HG02885 (cell line): ENCODE measurements at regions not wholly inside any gene's neighbourhood (a gene's known extent, or its start where the extent isn't known, plus 50 kb on each side); places are given as distances from the start of the nearest gene placed in this dataset.
"Not testable (repeated sequence)": the region's sequence is repeated elsewhere in the genome, so short reads cannot be mapped to it uniquely, and the experiment has no call there.

Experiments used
- ATAC-seq: cut with Tn5 transposase; IDR thresholded peaks from one replicate; pipeline ENCODE4 v1.9.1; 2021; ENCODE audit warnings: mild to moderate bottlenecking; ENCODE audit not compliant: unreplicated experiment, poor library complexity

DNA sequence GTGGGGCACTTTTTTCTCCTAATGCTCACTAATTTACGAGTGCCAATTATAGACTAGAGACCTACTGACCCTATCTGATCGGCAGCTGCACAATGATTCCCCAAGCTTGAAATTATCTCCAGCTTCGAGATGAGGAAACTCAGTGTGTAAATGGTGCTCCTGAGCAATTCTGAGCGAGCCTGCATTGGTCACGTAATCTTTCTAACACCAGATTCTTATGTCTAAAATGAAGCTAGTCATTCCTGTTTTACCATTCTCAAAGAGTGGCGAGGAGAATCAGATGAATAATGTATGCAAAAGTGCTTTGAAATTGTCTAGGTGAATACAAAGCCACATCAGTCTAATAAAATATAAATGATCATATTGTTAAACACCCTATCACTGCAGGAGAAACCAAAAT, 318.1 kb upstream of the FAM78B start:
- no peak for ATAC-seq

DNA sequence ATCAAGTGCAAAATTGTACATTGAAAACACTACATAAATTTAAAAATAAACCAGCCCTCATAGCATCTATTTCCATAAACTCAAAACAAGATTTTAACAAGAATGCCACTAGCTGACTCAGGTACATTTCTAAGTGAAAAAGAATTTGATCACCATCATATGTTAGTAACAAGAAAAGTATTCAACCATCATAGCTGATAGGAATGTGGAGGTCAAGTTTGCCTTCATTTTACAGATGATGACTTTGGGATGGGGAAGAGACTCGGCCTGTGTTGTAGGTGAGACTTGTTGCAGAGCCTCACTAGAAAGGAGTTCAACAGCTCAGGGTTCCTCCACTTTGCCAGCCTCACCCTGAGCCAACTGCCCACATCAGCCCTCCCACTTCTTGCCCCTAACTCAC, 318.8 kb upstream of the FAM78B start:
- ATAC-seq = no peak

DNA sequence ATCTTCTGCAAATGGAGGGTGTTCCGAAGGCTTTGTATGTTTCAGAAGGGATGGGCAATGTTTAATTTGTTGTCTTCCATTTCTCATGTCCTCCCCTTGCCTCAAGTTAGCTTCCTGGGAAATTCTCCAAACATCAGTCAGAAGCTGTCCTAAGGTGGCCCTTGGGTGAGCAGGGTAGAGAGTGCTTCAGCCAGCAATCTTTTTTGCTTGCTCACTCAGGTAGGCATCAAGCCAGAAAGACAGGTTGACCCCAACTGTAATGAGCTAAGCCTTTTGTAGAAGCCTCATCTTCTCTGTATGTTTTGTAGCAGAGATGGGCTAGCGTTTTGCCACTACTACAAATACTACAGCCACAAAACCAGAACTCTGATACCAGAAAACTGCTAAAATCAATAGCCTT, 321.5 kb upstream of the FAM78B start:
- no peak for ATAC-seq

DNA sequence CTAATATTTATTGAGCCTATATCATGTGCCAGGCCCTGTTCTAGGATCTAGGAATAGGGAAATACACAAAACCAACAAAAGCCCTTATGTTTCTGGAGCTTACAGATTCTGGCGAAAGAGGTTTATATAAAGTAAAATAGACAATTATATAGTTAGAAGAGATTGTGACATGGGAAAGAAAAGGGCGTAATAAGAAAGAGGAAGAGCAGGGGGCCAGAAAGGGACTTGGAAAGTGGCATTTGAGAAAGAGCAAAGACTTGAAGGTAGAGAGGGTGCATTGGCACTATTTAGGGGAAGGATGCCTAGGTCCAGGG, 322.5 kb upstream of the FAM78B start:
- ATAC-seq = no peak

DNA sequence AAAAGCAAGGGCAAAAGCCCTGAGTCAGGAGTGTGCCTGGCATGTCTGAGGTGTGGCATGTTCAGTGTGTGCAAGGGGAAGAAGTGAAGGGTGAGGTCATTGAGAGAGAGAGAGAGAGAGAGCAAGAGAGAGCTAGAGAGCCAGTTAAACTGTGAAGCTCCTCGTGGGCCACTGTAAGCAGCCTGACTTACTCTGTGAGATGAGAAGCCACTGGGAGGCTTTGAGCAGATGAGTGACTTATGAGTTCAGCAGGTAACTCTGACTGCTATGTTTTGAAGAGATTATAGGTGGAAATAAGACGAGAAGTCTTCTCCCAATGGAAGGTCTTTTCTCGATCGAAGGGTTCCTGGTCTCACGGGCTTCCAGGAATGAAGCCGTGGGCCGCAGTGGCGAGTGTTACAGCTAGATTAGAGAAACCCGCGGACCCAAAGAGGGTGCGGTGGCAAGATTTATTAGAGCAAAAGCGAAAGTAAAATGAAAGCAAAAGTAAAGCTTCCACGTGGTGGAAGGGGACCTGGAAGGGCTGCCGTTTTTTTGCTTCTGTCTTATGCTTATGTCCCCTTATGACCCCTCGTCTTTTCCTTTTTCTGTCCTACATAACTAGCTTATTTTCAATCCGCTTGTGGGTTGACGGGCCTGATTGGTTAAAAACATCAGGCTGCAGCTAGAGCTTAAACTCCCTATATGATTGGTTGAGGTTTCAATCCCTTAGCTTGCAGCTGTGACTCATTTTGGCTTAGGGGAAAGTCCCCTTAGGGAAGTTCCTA, 323.1 kb upstream of the FAM78B start:
- peak; percentile 82 for ATAC-seq

DNA sequence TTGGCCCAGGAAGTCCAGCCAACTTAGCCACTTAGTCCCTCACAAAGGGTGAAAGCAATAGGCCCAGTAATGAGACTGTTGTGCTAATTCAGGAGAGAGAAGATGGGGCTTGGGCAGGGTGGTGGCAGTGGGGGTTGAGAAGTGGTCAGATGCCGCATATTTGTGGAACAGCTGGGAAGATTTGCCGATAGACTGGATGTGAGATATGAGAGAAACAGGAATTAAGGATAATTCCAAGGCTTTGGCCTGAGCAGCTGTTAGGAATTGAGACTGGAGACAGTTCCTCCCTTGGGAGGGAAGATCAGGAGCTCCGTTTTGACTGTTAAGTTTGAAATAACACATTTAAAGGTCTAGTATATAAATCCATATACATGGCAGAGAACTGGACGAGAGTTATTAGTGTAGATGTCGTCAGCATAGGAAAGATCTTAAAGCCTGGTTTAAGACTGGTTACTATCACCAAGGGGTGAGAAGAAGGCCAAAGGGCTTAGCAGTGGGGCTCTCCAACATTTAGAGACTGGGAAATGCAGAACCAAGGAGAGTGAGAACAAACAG, 323.7 kb upstream of the FAM78B start:
- ATAC-seq = peak; percentile 68

DNA sequence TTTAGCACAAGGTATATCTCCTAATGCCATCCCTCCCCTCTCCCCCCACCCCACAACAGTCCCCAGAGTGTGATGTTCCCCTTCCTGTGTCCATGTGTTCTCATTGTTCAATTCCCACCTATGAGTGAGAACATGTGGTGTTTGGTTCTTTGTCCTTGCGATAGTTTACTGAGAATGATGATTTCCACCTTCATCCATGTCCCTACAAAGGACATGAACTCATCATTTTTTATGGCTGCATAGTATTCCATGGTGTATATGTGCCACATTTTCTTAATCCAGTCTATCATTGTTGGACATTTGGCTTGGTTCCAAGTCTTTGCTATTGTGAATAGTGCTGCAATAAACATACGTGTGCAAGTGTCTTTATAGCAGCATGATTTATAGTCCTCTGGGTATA, 327.0 kb upstream of the FAM78B start:
- not testable (repeated sequence) for ATAC-seq

DNA sequence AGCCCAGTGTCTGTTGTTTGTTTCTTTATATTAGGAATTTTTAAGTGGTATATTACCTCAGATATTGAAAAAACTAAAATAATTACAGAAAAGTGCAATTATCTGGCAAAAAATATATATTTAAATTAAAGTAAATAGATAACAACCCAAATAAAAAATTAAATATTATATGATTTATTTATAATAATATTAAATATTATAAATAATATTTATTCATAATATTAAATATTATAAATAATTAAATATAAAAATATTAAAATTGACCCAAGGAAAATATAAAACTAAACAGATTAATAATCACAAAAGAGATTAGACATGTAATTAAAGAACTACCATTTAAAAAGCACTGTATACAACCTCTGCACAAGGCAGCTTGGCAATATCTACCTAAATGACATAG, 331.9 kb upstream of the POGK start:
- ATAC-seq = no peak

DNA sequence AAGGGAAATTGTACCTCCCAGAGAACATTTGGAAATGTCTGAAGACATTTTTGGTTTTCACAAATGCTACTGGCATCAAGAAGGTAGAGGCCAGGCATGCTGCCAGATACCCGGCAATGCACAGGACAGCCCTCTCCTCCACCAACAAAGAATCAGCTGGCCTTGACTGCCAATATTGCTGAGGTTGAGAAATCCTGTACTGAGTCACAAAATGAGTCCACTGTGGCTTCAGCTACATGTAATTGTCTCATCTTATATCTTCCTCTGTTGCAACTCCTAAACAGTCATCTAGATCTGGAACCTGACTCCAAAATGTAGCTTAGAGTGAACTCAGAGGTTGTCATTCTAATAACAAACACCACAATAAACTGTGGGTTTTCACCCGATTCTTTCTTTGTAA, 327.5 kb upstream of the POGK start:
- ATAC-seq = no peak

DNA sequence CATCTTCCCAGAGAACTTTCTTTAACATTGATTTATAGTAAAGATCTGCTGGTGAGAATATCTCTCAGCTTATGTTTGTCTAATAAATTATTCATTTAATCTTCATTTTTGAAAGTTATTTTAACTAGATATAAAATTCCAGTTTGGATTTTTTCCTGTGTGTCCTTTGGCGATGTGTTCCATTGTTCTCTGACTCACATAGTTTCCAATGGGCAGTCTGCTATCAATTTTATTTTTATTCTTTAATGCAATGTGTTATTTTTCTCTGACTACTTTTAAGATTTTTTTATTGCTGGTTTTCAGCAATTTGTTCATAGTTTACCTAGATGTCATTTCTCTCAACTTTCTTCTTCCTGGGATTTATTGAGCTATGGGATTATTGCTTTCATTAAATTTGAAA, 325.2 kb upstream of the POGK start:
- no peak for ATAC-seq

DNA sequence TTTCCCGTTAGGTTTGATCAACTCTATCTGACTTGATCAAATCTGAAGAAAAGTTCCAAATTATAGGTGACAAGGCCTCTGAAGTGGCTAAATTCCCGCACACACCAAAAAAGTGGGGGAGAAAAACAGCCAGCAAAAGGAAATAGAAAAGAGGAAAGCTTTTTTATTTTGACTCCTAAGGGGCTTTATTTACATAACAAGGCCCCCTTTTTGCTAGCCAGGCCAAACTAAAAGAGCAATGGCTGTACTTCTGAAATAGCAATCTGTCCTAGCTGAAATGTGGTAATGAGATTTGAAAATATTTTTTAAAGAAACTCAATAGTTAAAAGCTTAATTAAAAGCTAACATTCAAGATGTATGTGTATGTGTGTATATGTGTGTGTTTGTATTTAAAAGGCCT, 311.5 kb upstream of the POGK start:
- ATAC-seq = no peak

DNA sequence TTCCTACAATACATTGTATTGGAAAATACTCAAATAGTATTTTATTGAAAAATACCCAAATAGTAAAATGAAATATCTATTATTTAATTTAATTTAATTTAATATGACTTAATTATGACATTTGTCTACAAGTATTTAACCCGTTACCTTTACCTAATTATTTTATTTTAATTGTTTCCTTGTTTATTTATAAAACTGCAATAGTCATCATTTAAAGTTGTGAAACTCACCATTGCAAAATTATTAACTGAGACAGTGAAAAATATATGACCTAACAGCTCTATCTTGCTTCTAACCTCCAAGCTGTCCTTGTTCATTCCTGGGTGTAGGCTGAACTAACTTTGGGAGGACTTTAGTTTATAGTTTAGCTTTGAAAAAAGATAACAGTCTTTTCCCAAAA, 300.6 kb upstream of the POGK start:
- ATAC-seq = no peak

DNA sequence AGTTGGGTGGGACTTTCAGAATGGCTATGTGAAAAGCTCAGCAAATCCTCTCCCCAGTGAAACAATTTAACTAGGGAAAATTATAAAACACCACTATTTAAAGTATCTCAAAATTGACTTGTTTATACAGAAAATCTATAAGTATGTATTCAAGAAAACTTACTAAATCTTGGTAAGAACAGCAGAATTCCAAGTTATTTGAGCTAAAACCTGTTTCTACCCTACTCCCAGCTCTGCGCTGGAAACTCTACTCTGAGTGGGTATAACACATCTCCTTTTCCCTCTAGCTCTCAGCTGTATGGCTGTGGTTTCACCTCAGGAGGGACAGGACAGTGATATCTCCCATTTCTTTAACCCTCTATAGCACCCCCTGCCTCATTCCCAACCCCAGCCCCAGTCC, 295.2 kb upstream of the POGK start:
- ATAC-seq = no peak

DNA sequence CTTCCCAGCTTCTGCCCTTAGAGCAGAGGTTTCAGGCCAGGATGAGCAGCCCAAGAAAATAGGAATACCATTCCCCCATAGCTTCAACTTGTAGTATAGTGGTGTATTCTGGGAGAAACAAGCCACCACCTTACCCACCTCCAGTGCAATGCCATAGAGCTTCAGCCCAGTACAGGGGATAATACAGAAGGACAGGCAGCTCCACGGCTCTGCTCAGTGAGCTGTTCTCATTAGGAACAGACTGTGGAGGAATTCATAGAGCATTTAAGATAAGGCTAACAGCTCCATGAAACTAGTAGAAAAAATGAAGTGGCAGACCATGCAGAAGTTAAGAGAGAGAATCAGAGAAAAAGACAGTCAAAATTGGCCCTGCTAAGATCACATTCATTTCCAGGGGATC, 294.7 kb upstream of the POGK start:
- no peak for ATAC-seq

DNA sequence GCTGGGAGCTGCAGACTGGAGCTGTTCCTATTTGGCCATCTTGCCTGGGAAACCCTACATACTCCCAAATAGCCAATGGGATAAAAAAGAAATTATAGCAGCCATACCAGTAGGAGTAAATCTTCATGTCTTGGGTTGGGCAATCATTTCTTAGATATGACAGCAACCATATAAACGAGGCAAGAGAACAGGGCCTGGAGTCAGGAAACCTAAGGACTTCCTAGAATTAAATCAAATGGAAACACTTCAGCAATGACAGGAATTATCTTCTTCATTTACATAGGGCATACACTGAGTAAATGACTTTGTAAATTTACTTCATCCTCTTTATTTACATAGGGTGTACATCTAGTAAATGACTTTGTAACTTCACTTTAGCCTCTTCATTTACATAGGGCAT, 286.6 kb upstream of the POGK start:
- ATAC-seq = no peak

DNA sequence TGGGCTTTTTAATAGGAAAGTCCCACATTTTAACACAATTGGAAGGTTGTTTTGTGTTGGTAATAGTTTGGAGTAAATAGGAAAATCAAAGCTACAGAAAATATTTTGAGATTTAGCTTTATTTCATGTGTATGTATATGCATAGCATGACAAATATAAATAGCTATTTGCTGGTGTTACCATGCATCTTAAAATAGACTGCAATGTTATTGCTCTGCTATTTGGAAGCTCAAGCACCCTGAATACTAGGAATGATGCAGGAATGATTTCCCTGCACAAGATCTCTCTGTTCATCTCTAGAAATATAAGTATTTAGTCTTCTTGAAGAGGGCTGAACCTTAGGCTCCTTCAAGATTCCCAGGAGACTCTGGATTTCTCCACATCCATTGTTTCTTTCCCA, 268.3 kb upstream of the POGK start:
- ATAC-seq = no peak

DNA sequence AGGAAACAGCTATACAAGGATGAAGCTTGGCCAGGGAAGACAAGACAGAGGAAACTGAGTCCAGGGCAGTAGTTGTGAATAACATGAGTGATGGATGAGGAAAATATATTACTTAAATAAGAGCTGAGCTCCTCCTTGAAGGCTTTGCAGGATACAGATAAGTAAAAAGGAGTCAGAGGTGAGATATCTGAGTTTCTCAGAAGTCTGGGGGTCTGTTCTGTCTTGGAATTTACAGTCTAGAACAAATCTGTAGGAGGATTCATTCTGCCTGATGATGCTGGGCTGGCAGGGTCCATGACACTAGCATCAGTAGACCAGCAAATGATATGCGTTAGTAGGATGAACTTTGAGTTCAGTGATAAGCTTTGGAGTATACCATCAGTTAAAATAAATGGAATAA, 266.1 kb upstream of the POGK start:
- no peak for ATAC-seq

DNA sequence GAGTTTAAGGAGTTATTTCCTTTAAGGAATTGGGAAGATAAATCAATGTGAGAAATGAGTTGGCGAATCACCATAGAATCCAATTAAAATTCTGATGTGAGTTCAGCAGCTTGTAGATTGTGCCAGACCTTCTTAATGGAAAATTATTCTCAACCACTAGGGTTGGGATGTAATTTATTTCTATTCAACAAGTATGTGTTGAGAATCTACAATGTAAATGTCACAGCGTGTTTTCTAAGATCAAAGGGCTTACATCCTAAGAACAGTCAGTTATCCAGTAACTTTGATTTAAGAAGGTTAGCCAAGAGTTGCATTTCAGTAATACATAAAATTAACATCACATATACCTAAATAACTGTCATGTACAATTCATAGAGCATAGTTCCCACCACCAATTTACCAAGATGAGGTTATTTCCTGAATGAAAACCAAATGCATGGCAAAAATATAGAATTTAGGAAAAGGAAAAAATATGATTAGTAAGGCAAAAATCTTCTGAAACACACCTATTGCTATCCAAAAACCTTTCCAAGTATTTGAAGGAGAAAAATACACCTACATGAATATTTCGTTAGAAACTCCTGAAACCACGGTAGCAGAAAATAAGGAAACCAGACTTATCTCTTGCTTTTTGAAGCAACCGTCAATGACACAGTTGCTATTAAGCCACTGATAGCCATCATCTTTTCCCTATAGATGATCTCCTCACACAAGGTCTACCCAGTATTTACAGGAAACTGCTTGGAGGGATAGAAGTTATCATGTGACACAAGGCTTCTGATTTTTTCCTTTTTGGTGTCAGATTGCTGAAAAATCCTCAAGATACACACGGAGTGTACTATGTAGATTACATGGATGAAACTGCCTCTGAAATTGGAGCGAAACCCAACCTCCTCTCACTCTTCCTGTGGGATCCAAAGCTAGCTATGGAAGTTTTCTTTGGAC, 259.4 kb upstream of the POGK start:
- ATAC-seq = no peak

DNA sequence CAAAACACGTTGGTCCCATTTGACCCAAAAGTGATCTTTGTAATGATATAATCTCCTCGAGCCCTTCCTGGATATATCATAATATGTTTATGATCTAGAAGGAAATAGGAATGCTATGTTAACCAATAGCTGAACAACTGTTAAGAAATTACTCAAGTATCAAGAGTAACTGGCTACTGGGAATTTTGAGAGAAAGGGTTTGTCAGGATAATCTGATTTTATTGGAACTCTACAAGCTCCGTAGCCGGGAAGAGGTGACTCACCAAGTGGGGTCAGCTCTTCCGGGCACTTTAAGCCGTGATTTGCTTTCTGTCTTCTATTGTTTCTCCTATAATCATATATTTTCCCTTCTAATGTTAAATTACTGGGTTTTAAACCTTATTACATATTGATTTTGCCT, 250.5 kb upstream of the POGK start:
- ATAC-seq = no peak

DNA sequence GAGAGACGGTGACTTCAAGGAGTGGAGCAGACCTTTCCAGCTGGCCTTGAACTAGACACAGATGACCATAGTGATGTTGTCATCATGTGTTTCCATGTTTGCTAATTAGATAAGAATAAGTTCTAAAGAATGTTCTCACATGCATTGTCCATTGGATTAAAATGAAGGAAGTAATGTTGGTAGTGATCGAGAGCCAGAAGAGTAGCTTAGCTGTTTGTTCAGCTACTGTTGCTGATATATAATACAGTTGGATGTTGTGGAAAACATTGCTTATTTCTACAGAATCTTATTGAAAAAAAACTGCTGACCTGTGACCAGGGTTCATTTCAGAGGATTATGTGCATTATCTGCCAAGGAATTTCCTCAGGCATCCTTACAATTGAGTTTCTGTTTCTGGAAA, 249.1 kb upstream of the POGK start:
- no peak for ATAC-seq

DNA sequence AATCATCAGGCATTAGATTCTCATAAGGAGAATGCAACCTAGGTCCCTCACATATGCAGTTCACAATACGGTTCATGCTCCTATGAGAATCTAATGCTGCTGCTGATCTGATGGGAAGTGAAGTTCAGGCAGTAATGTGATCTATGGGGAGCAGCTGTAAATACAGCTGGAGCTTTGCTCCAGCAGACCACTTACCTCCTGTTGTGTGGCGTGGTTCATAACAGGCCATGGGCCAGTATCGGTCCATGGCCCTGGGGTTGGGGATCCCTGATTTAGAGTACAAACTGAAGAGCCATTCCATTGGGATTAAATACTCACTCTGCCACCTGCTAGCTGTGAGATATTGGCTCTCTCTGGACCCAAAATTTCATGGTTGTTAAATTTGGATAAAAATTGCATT, 244.6 kb upstream of the POGK start:
- ATAC-seq = no peak

DNA sequence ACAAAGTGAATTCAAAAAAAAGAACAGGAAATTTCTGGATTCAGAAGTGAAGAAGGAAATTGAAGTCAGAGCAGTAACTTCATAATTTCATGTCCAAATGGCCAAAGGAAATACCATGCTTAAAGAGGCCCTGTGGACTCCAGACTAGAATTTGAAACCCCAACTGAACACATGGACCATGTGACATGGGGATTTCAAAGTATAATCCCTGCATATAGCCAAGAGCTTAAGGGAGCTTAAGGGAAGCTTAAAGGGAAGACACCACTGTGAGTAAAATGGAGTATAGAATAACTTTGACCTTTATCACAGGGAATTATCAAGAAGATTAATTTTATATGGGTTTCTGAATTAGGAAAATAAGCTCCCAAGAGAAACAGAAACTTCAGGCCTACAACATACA, 241.8 kb upstream of the POGK start:
- ATAC-seq = no peak
